Keratinocyte (primary cell): ENCODE measurements at regions not wholly inside any gene's neighbourhood (a gene's known extent, or its start where the extent isn't known, plus 50 kb on each side); places are given as distances from the start of the nearest gene placed in this dataset.

ENCODE experiments used
- DNase-seq: peaks from one replicate; pipeline ENCODE4 v3.0.0-alpha.2; 2011; ENCODE audit warnings: low read depth, missing footprints, low spot score
- FAIRE-seq: peaks from 2 replicates; lab custom pipeline; 2011; peaks lifted over from hg19 to GRCh38; lab: Jason Lieb, UNC
- H2AFZ ChIP-seq: 2 replicates; pipeline ENCODE4 v1.6.0; 2012; ENCODE audit warnings: low read length, control low read depth, inconsistent platforms; ENCODE audit not compliant: control insufficient read depth
- H3K27ac ChIP-seq: 2 replicates; pipeline ENCODE4 v1.5.1; 2011; ENCODE audit warnings: low read length; ENCODE audit not compliant: control insufficient read depth, insufficient read depth
- H3K27me3 ChIP-seq: 3 replicates; pipeline ENCODE4 v1.6.0; 2011; ENCODE audit warnings: low read length; ENCODE audit not compliant: control insufficient read depth, insufficient read depth; ENCODE audit errors: extremely low read depth
- H3K36me3 ChIP-seq, 2 experiments: 2 replicates in 1 of 2; 3 replicates in 1 of 2; pipeline ENCODE4 v1.5.1; 2011; ENCODE audit warnings: low read length in 2 of 2, mild to moderate bottlenecking in 1 of 2; ENCODE audit not compliant: control insufficient read depth in 2 of 2, insufficient read depth in 2 of 2; ENCODE audit errors: extremely low read depth in 1 of 2
- H3K4me1 ChIP-seq: 3 replicates; pipeline ENCODE4 v1.5.1; 2011; ENCODE audit warnings: low read length; ENCODE audit not compliant: control insufficient read depth, insufficient read depth; ENCODE audit errors: extremely low read depth
- H3K4me2 ChIP-seq: 3 replicates; pipeline ENCODE4 v1.6.0; 2011; ENCODE audit warnings: low read depth, low read length; ENCODE audit not compliant: control insufficient read depth, insufficient read depth; ENCODE audit errors: extremely low read depth
- H3K4me3 ChIP-seq, 3 experiments: fragments of 200-600 bp in 1 of 3; sonication (generic) in 1 of 3; 2 replicates in 2 of 3; 3 replicates in 1 of 3; pipeline ENCODE4 v1.5.1; 2011 to 2016; ENCODE audit warnings: low read length in 3 of 3, mild to moderate bottlenecking in 3 of 3, control low read depth in 2 of 3, inconsistent platforms in 1 of 3, low read depth in 1 of 3, mixed read lengths in 1 of 3, mixed run types in 1 of 3, moderate library complexity in 1 of 3; ENCODE audit not compliant: control insufficient read depth in 2 of 3, insufficient read depth in 2 of 3; ENCODE audit errors: extremely low read depth in 1 of 3
- H3K79me2 ChIP-seq: 2 replicates; pipeline ENCODE4 v1.6.0; 2012; ENCODE audit warnings: low read length; ENCODE audit not compliant: control insufficient read depth, insufficient read depth
- H3K9ac ChIP-seq: 3 replicates; pipeline ENCODE4 v1.6.0; 2011; ENCODE audit warnings: low read length; ENCODE audit not compliant: control insufficient read depth, insufficient read depth; ENCODE audit errors: extremely low read depth
- H3K9me1 ChIP-seq: 3 replicates; pipeline ENCODE4 v1.6.0; 2011; ENCODE audit warnings: low read length; ENCODE audit not compliant: control insufficient read depth, insufficient read depth; ENCODE audit errors: extremely low read depth
- H3K9me3 ChIP-seq: 2 replicates; pipeline ENCODE4 v1.5.1; 2012; ENCODE audit warnings: low read depth, low read length; ENCODE audit not compliant: control insufficient read depth
- H4K20me1 ChIP-seq: 3 replicates; pipeline ENCODE4 v1.6.0; 2011; ENCODE audit warnings: low read length; ENCODE audit not compliant: control insufficient read depth, insufficient read depth; ENCODE audit errors: extremely low read depth
- EZH2 ChIP-seq: IDR thresholded peaks from one replicate; pipeline ENCODE4 v1.6.1; 2012; ENCODE audit warnings: inconsistent platforms, mild to moderate bottlenecking, low read length, moderate library complexity
- dilution Hi-C: fragments of 300-500 bp; cut with MboI; formaldehyde crosslinking; loops from one replicate; pipeline ENCODE4 v1.7.0; 2020; ENCODE audit warnings: low sequenced_read_pairs; ENCODE audit not compliant: extremely low pct_ligation_motif_present
- TF ChIP-seq, protein P1 (sequence below), 3 experiments: IDR thresholded peaks in 1 of 3; conservative IDR thresholded peaks in 1 of 3; optimal IDR thresholded peaks in 1 of 3; 2 replicates in 2 of 3; 3 replicates in 1 of 3; pipeline versions ENCODE3 to v1.5.1; 2011; ENCODE audit warnings: low read length in 3 of 3, mild to moderate bottlenecking in 3 of 3, moderate library complexity in 2 of 3, control low read depth in 1 of 3, inconsistent platforms in 1 of 3; ENCODE audit not compliant: insufficient read depth in 2 of 3; ENCODE audit errors: extremely low read depth in 1 of 3

DNA sequence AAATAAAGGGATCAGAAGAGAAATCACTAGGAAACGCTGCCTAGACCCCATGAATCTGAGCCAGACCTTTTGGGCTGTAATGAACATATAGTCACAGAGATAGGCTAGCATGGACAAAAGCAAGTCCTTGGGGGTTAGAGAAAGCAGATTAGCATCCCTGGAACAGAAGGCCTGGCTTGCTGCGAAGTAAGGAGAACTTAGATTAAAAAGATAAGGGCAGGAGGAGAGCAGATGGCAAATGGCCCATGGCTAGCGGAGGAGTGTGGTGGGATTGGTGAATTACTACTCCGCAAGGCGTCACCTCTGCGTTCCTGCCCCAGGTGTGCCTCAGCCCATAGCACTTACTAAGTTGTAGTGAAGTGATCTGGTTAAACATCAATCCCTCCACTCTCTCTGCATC, 92.3 kb upstream of the ZNF438 start:
- Histone ChIP-seq H3K27me3 (no peaks in the 10 kb centered on the region), H4K20me1 (no peaks in the 10 kb centered on the region), H3K9me1 (no peaks in the 10 kb centered on the region), H3K9me3 (no peaks in the 10 kb centered on the region), H3K9ac (no peak overlapping the region), H3K36me3 (no peaks in the 10 kb centered on the region), H3K4me2 (no peak overlapping the region), H3K4me3 (no peak overlapping the region), H3K27ac (no peak overlapping the region), H3K79me2 (no peaks in the 10 kb centered on the region), H3K4me1 (no peaks in the 10 kb centered on the region), H2AFZ (no peak overlapping the region)
- dilution Hi-C loops, result no loop called here
- no peak for FAIRE-seq
- TF ChIP-seq EZH2, result no peak
- TF ChIP-seq, protein P1, sequence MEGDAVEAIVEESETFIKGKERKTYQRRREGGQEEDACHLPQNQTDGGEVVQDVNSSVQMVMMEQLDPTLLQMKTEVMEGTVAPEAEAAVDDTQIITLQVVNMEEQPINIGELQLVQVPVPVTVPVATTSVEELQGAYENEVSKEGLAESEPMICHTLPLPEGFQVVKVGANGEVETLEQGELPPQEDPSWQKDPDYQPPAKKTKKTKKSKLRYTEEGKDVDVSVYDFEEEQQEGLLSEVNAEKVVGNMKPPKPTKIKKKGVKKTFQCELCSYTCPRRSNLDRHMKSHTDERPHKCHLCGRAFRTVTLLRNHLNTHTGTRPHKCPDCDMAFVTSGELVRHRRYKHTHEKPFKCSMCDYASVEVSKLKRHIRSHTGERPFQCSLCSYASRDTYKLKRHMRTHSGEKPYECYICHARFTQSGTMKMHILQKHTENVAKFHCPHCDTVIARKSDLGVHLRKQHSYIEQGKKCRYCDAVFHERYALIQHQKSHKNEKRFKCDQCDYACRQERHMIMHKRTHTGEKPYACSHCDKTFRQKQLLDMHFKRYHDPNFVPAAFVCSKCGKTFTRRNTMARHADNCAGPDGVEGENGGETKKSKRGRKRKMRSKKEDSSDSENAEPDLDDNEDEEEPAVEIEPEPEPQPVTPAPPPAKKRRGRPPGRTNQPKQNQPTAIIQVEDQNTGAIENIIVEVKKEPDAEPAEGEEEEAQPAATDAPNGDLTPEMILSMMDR (optimal IDR thresholded peaks at IDR 0.05 in 1 of 3, IDR thresholded peaks at IDR 0.05 in 1 of 3, conservative IDR thresholded peaks at IDR 0.05 in 1 of 3; ENCODE audit: extremely low read depth in 1 of 3, insufficient read depth in 2 of 3, low read length in 3 of 3), result no peak
- no peak for DNase-seq

DNA sequence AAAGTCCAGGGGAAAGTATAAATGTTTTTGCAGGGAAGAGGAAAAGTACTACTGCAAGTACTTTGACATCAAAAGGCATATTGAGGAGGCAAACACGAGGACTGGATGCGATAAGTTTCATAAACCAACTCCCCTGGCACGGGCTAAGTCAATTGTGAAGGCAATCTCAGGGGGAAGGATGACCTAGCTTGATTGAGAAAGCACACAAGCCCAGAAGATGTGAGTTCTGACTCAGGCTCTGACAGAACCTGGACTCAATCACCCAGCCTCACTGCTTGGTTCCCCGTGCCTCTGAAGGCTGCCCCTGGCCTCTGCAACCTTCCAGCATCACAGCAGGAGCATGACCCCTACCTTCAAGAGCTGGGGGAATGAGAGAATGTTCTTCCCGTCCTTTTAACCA, 93.2 kb upstream of the ZNF438 start:
- Histone ChIP-seq H2AFZ (no peak overlapping the region), H3K27me3 (no peaks in the 10 kb centered on the region), H3K4me3 (no peak overlapping the region), H3K9ac (no peak overlapping the region), H3K9me3 (no peaks in the 10 kb centered on the region), H3K27ac (no peak overlapping the region), H3K4me2 (no peak overlapping the region), H4K20me1 (no peaks in the 10 kb centered on the region), H3K79me2 (no peaks in the 10 kb centered on the region), H3K9me1 (no peaks in the 10 kb centered on the region), H3K4me1 (no peaks in the 10 kb centered on the region), H3K36me3 (no peaks in the 10 kb centered on the region)
- dilution Hi-C loops, result no loop called here
- no peak for TF ChIP-seq EZH2
- TF ChIP-seq, protein P1 (optimal IDR thresholded peaks at IDR 0.05 in 1 of 3, IDR thresholded peaks at IDR 0.05 in 1 of 3, conservative IDR thresholded peaks at IDR 0.05 in 1 of 3; ENCODE audit: extremely low read depth in 1 of 3, insufficient read depth in 2 of 3, low read length in 3 of 3), result no peak
- DNase-seq (no peak), FAIRE-seq (no peak)
